ENCODE measurements at regions not wholly inside any gene's neighbourhood (a gene's known extent, or its start where the extent isn't known, plus 50 kb on each side); places are given as distances from the start of the nearest gene placed in this dataset.

- TF ChIP-seq CTCF (IDR thresholded peaks at IDR 0.05; ENCODE audit: insufficient read depth, low read length, poor library complexity, severe bottlenecking) (no peak), EZH2phosphoT487 (conservative IDR thresholded peaks at IDR 0.05; ENCODE audit: low read length) (no peak)
Observed at GRCh38 chr17:53932386-53932785, 109.7 kb downstream of the KIF2B start.
